ENCODE measurements at regions not wholly inside any gene's neighbourhood (a gene's known extent, or its start where the extent isn't known, plus 50 kb on each side); places are given as distances from the start of the nearest gene placed in this dataset.

GRCh38 chr2:53347269-53347668, 420.3 kb upstream of the CHAC2 start:
- Histone ChIP-seq H4K20me1 (ENCODE audit: control insufficient read depth, insufficient read depth) (no peaks in the 10 kb centered on the region), H3K79me2 (ENCODE audit: control insufficient read depth, insufficient read depth, low read length) (no peaks in the 10 kb centered on the region), H3K9ac (ENCODE audit: control insufficient read depth, insufficient read depth, low read length) (no peak overlapping the region), H3K9me3 (replicated peaks; ENCODE audit: control insufficient read depth, insufficient read depth, low read length) (no peaks in the 10 kb centered on the region), H3K4me3 (no peak overlapping the region), H3K36me3 (ENCODE audit: control insufficient read depth in 2 of 2, insufficient read depth in 2 of 2, low read length in 1 of 2) (no peaks in the 10 kb centered on the region), H3K4me2 (ENCODE audit: control insufficient read depth, insufficient read depth) (no peak overlapping the region), H3K27ac (ENCODE audit: control insufficient read depth, insufficient read depth) (no peak overlapping the region), H3K27me3 (replicated peaks in 1 of 2; ENCODE audit: control insufficient read depth in 2 of 2, insufficient read depth in 2 of 2, low read length in 1 of 2) (no peaks in the 10 kb centered on the region), H3K4me1 (ENCODE audit: control insufficient read depth, insufficient read depth, low read length) (no peaks in the 10 kb centered on the region), H2AFZ (ENCODE audit: control insufficient read depth, low read depth, low read length) (no peak overlapping the region)
- no peak for TF ChIP-seq SPI1 (IDR thresholded peaks at IDR 0.05; ENCODE audit: borderline replicate concordance, insufficient read depth, low read depth, low read length)
- TF ChIP-seq PKNOX1 (IDR thresholded peaks at IDR 0.05) = no peak
- TF ChIP-seq KDM1A (IDR thresholded peaks at IDR 0.05; ENCODE audit: borderline replicate concordance) = no peak
- no peak for TF ChIP-seq SP1 (IDR thresholded peaks at IDR 0.05; ENCODE audit: low read depth, low read length)
- no peak for TF ChIP-seq SKIL (IDR thresholded peaks at IDR 0.05; ENCODE audit: low read depth, poor library complexity, severe bottlenecking)
- TF ChIP-seq SIN3A (IDR thresholded peaks at IDR 0.05; ENCODE audit: low read depth, low read length) = no peak
- no peak for TF ChIP-seq E4F1 (IDR thresholded peaks at IDR 0.05; ENCODE audit: borderline replicate concordance, partially characterized antibody)
- no peak for TF ChIP-seq NR2C2 (IDR thresholded peaks at IDR 0.05; ENCODE audit: borderline replicate concordance, control insufficient read depth, insufficient read length, low read depth)
- TF ChIP-seq REST (IDR thresholded peaks at IDR 0.05; ENCODE audit: low read depth, low read length) = no peak
- TF ChIP-seq SREBF1 (IDR thresholded peaks at IDR 0.05; ENCODE audit: low read length) = no peak
- ChIA-PET CTCF (no interaction called here), RAD21 (ENCODE audit: unreplicated experiment) (no interaction called here), SMC1A (ENCODE audit: uncharacterized antibody, unreplicated experiment) (no interaction called here), POLR2A (no interaction called here)
- in situ Hi-C loops (cut with MboI) (no loop called here), intact Hi-C loops (cut with micrococcal nuclease; ENCODE audit: unreplicated experiment) (no loop called here)
- no peak for FAIRE-seq
- 2% methylated on average over 3 of the region's 3 CpGs for WGBS (ENCODE audit: insufficient coverage, insufficient replicate concordance, low lambda C conversion rate, missing lambda C conversion rate)
- no peak for ATAC-seq
- no peak for DNase-seq (ENCODE audit: low read depth, low spot score)
- BruUV-seq (replicated peaks) = no TSS peak
